ENCODE measurements at regions not wholly inside any gene's neighbourhood (a gene's known extent, or its start where the extent isn't known, plus 50 kb on each side); places are given as distances from the start of the nearest gene placed in this dataset.

DNA sequence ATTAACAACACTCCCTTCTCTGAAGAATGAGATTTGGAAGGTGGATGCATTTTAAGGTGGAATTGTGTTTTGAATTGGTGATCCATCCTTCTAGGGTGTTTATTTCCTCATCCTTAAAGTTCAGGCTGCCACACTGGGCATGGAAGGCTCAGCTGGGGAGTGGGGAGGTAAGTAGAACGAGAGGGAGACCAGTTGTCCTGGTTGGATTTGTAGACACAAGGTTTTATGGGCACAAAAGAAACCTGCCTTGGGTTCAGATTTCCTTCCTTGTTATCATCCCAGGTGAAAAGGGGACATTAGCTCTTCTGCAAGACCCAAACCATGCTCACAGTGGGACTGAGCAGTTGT, 101.0 kb upstream of the SIX3 start:
- no peaks in the 10 kb centered on the region for H3K4me1 Mint-ChIP-seq
- no peak overlapping the region for H3K27ac Mint-ChIP-seq
- H3K4me3 Mint-ChIP-seq, result no peak overlapping the region
- peaks cover 45% of the 10 kb centered on the region for H3K27me3 Mint-ChIP-seq (ENCODE audit: low read depth)
- TF ChIP-seq, protein P1, sequence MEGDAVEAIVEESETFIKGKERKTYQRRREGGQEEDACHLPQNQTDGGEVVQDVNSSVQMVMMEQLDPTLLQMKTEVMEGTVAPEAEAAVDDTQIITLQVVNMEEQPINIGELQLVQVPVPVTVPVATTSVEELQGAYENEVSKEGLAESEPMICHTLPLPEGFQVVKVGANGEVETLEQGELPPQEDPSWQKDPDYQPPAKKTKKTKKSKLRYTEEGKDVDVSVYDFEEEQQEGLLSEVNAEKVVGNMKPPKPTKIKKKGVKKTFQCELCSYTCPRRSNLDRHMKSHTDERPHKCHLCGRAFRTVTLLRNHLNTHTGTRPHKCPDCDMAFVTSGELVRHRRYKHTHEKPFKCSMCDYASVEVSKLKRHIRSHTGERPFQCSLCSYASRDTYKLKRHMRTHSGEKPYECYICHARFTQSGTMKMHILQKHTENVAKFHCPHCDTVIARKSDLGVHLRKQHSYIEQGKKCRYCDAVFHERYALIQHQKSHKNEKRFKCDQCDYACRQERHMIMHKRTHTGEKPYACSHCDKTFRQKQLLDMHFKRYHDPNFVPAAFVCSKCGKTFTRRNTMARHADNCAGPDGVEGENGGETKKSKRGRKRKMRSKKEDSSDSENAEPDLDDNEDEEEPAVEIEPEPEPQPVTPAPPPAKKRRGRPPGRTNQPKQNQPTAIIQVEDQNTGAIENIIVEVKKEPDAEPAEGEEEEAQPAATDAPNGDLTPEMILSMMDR (IDR thresholded peaks at IDR 0.05; ENCODE audit: unreplicated experiment), result no peak
- DNase-seq (ENCODE audit: low spot score in 2 of 2, unreplicated experiment in 2 of 2), result no peak
- no peaks in the 10 kb centered on the region for H3K9me3 Mint-ChIP-seq
- H3K36me3 Mint-ChIP-seq, result no peaks in the 10 kb centered on the region

DNA sequence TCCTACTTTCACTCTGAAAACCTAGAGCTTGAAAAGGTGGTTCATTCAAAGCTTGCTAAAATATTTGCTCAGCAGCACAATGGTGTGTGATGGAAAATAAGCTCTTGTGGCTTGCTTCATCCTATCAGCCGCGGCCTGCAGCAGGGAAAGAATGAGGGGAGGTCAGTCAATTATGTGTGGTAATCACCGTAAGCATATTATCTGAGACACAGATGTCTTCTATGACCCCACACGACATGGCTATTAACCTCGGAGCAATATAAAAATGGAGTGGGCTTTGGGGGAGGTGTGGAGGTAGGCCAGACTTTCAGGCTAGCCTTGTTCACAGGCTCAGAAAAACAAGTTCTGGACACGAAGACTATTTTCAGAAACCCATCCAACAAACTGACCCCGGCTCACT, 98.4 kb upstream of the SIX3 start:
- no peaks in the 10 kb centered on the region for H3K9me3 Mint-ChIP-seq
- peaks cover 46% of the 10 kb centered on the region for H3K27me3 Mint-ChIP-seq (ENCODE audit: low read depth)
- H3K4me3 Mint-ChIP-seq, result no peak overlapping the region
- H3K27ac Mint-ChIP-seq, result no peak overlapping the region
- no peak for DNase-seq (ENCODE audit: low spot score in 2 of 2, unreplicated experiment in 2 of 2)
- no peaks in the 10 kb centered on the region for H3K4me1 Mint-ChIP-seq
- TF ChIP-seq, protein P1 (IDR thresholded peaks at IDR 0.05; ENCODE audit: unreplicated experiment), result no peak
- no peaks in the 10 kb centered on the region for H3K36me3 Mint-ChIP-seq

DNA sequence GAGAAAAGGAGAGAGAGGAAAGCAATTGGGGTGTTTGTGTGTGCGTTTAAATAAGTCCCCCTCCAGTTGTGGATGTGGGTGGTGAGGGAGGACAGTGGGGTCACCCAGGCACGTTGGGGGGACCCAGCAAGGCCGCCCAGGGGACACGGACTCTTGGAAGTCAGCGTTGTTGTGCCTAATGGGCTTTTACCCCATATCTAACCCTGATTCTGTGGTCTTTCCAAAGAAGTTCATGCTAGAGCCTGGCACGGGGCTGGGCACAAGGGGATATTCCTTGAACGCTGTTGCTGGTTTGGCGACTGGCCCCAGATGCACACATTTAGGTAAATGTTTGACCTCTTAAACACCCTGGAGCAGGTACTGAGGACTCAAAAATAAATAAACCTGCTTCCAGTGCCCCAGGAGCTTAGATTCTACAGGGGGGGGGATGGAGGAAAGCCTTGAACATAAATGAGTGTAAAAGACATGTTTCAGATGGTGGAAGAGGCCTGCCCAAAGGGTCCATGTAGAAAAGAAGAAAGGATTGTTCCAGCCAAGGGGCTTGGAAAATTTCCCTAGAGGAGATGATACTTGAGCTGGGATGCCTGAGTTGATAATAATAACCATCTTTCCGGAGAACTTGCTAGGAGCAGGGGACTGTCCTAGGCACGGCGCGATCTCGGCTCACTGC, 97.7 kb upstream of the SIX3 start:
- TF ChIP-seq, protein P1 (IDR thresholded peaks at IDR 0.05; ENCODE audit: unreplicated experiment), result no peak
- H3K27me3 Mint-ChIP-seq (ENCODE audit: low read depth), result peaks cover 52% of the 10 kb centered on the region
- H3K9me3 Mint-ChIP-seq, result no peaks in the 10 kb centered on the region
- no peak overlapping the region for H3K27ac Mint-ChIP-seq
- H3K4me1 Mint-ChIP-seq, result no peaks in the 10 kb centered on the region
- DNase-seq (ENCODE audit: low spot score in 2 of 2, unreplicated experiment in 2 of 2), result no peak
- no peaks in the 10 kb centered on the region for H3K36me3 Mint-ChIP-seq
- no peak overlapping the region for H3K4me3 Mint-ChIP-seq

DNA sequence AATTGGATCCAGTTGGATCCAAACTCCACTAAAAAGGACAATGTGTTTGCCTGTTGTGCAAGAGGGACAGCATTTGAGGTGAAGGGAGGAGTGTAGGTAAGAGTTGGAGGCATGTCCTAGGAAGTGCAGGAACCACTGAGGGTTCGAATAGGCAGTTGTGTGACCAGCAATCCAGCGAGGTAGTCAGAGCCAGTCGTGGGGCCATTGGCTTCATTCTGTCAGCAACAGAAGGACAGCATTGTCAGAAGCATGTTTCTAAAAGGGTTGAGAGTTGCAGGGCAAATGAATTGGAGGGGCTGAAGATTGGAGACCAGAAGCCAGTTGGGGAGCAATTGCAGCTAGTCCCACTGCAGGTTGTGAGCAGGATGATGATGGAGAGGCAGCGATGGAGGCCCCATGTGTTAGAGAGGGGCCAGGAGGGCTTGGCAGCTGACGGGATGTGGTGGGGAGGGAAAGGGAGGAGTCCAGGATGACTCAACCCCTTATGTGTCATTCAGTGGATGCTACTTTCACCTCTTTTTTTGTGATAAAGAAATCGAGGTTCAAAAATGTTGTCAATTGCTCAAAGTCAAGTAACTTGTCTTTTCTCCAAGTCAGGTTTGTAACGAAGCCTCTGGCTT, 96.7 kb upstream of the SIX3 start:
- H3K9me3 Mint-ChIP-seq, result no peaks in the 10 kb centered on the region
- no peak overlapping the region for H3K4me3 Mint-ChIP-seq
- no peak overlapping the region for H3K27ac Mint-ChIP-seq
- DNase-seq (ENCODE audit: low spot score in 2 of 2, unreplicated experiment in 2 of 2), result no peak
- TF ChIP-seq, protein P1 (IDR thresholded peaks at IDR 0.05; ENCODE audit: unreplicated experiment), result no peak
- H3K4me1 Mint-ChIP-seq, result no peaks in the 10 kb centered on the region
- H3K27me3 Mint-ChIP-seq (ENCODE audit: low read depth), result peaks cover 59% of the 10 kb centered on the region
- no peaks in the 10 kb centered on the region for H3K36me3 Mint-ChIP-seq

DNA sequence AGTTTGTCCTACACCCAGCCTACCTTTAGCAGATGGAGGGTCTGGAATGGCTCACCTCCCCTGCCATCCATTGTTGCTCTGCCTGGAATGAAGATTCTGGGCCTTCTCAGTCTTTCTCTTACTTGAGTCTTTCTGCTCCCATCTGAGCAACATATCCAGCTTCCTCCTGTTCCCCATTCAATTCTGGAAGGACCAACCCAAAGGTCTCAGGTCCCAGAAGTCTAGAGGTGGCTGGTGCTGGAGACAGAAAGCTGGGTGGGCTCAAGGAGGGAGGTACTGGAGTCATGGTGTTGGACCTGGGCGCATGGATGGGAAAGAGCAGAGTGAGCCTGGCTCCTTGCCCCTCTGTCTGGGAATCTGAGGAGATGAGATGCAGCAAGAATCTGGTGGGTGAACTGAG, 93.5 kb upstream of the SIX3 start:
- H3K27ac Mint-ChIP-seq, result no peak overlapping the region
- no peaks in the 10 kb centered on the region for H3K9me3 Mint-ChIP-seq
- no peak for DNase-seq (ENCODE audit: low spot score in 2 of 2, unreplicated experiment in 2 of 2)
- no peak overlapping the region for H3K4me3 Mint-ChIP-seq
- no peaks in the 10 kb centered on the region for H3K4me1 Mint-ChIP-seq
- H3K27me3 Mint-ChIP-seq (ENCODE audit: low read depth), result peaks cover 70% of the 10 kb centered on the region
- no peaks in the 10 kb centered on the region for H3K36me3 Mint-ChIP-seq
- TF ChIP-seq, protein P1 (IDR thresholded peaks at IDR 0.05; ENCODE audit: unreplicated experiment), result no peak
